ENCODE measurements at regions not wholly inside any gene's neighbourhood (a gene's known extent, or its start where the extent isn't known, plus 50 kb on each side); places are given as distances from the start of the nearest gene placed in this dataset.

DNA sequence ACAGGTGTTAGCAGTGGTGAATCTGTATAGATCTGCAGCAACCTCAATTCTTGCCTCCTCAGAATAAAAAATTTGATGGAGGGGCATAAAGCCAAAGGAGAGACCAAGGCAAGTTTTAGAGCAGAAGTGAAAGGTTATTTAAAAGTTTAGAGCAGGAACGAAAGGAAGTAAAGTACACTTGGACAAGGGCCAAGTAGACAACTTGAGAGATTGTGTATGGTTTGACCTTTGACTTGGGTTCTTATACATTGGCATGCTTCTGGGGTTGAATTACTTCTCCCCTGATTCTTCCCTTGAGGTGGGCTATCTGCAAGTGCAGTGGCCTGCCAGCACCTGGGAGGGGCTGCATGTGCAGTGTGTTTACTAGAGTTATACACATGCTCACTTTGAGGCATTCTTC lies 278.8 kb upstream of the NDST3 start:
- TF ChIP-seq, protein P1, sequence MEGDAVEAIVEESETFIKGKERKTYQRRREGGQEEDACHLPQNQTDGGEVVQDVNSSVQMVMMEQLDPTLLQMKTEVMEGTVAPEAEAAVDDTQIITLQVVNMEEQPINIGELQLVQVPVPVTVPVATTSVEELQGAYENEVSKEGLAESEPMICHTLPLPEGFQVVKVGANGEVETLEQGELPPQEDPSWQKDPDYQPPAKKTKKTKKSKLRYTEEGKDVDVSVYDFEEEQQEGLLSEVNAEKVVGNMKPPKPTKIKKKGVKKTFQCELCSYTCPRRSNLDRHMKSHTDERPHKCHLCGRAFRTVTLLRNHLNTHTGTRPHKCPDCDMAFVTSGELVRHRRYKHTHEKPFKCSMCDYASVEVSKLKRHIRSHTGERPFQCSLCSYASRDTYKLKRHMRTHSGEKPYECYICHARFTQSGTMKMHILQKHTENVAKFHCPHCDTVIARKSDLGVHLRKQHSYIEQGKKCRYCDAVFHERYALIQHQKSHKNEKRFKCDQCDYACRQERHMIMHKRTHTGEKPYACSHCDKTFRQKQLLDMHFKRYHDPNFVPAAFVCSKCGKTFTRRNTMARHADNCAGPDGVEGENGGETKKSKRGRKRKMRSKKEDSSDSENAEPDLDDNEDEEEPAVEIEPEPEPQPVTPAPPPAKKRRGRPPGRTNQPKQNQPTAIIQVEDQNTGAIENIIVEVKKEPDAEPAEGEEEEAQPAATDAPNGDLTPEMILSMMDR (IDR thresholded peaks at IDR 0.05; ENCODE audit: control extremely low read depth, extremely low read depth, low read depth, missing control alignments) = no peak
- DNase-seq (ENCODE audit: extremely low spot score) = no peak
- ChIA-PET CTCF (interaction anchor here (0.8 to 1.0 kb wide), 2 partner anchors 11 to 271 kb away, joined by 3 to 4 read pairs; no protein-coding TSS in a partner anchor), POLR2A (no interaction called here)

DNA sequence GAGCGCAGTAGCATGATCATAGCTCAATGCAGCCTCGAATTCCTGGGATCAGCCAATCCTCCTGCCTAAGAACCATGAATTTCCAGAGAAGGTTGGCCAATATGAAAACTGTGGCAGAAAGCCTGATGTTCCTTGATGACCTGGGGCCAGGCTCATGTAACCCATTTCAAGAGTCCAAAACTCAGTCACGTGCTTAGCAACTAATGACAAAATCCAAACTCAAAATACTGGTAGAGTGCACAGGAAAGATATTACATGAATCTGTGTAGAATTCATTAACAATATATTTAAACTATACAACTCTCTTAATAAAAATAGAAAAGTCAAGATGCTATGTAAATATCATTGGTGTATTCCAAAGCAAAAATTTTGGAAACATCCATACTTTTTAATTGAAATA lies 265.7 kb upstream of the NDST3 start:
- POLR2A ChIA-PET = no interaction called here
- CTCF ChIA-PET = interaction anchor here (1.0 kb wide), 2 partner anchors 10 to 13 kb away, joined by 3 read pairs; no protein-coding TSS in a partner anchor
- no peak for DNase-seq (ENCODE audit: extremely low spot score)
- TF ChIP-seq, protein P1 (IDR thresholded peaks at IDR 0.05; ENCODE audit: control extremely low read depth, extremely low read depth, low read depth, missing control alignments) = no peak

DNA sequence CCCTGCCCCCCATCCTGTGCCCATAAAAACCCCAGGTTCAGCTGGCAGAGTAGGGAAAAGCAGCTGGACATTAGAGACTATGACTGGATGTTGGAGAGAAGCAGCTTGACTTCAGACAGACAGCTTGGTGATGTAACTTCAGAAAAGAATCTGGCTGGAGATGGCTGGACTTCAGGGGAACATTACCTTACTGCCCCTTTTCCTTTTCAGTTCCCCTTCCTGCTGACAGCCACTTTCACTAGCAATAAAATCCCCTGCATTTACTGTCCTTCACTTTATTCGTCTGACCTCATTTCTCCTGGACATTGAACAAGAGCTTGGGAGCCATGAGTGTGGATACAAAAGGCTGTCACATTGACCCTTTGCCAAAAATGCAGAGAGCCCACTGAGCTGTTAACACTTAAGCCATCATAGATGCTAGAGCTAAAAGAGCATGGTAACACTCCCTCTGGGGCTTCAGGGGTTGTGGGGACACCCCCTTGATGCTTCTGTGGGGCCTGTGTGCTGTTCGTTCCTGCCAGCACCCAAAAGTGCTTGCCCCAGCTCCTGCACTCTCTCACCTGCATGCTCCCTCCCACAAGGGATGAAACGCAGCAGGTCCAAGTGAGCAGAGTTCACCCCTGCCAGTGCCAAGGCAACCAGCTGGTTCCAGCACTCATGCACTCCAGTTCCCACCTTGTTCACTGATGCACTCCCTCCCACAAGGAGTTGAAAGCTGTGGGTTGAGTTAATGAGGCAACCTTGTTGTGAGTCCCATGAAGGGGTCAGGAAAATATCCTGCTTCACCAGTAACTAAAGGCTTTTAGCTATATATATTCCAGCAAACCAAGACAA lies 263.8 kb upstream of the NDST3 start:
- ChIA-PET CTCF (interaction anchor here (1.2 kb wide), 1 partner anchor 11 kb away, joined by 4 read pairs; no protein-coding TSS in a partner anchor), POLR2A (no interaction called here)
- no peak for DNase-seq (ENCODE audit: extremely low spot score)
- TF ChIP-seq, protein P1 (IDR thresholded peaks at IDR 0.05; ENCODE audit: control extremely low read depth, extremely low read depth, low read depth, missing control alignments) = no peak

DNA sequence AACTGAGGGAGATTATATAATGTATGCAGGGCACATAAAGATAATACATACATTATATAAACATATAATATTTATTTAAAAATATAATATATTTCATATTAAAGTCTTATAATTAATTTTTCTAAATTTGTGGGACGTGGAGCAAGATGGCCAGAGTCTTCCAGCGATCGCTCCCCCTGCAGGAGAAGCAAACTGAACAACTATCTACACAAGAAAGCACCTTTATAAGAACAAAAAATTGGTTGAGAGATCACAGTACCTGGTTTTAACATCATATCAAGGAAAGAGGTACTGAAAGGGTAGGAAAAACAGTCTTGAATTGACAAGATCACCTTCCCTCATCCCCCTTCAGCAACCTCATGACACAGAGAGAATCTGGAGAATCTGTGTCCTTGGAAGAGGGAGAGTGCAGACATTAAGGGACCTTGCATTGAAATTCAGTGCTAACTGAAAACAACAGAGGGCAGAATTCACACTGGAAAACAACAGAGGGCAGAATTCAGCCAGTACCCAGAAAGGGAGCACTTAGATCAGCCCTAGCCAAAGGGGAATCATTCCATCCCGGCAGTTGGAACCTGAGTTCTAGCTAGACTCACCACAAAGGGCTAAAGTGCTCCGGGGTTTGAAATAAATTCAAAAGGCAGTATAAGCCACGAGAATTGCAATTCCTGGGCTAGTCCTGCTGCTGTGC lies 262.5 kb upstream of the NDST3 start:
- CTCF ChIA-PET = interaction anchor here (0.6 kb wide), 1 partner anchor 8 kb away, joined by 3 read pairs; no protein-coding TSS in a partner anchor
- TF ChIP-seq, protein P1 (IDR thresholded peaks at IDR 0.05; ENCODE audit: control extremely low read depth, extremely low read depth, low read depth, missing control alignments) = no peak
- DNase-seq (ENCODE audit: extremely low spot score) = no peak
- POLR2A ChIA-PET = no interaction called here

DNA sequence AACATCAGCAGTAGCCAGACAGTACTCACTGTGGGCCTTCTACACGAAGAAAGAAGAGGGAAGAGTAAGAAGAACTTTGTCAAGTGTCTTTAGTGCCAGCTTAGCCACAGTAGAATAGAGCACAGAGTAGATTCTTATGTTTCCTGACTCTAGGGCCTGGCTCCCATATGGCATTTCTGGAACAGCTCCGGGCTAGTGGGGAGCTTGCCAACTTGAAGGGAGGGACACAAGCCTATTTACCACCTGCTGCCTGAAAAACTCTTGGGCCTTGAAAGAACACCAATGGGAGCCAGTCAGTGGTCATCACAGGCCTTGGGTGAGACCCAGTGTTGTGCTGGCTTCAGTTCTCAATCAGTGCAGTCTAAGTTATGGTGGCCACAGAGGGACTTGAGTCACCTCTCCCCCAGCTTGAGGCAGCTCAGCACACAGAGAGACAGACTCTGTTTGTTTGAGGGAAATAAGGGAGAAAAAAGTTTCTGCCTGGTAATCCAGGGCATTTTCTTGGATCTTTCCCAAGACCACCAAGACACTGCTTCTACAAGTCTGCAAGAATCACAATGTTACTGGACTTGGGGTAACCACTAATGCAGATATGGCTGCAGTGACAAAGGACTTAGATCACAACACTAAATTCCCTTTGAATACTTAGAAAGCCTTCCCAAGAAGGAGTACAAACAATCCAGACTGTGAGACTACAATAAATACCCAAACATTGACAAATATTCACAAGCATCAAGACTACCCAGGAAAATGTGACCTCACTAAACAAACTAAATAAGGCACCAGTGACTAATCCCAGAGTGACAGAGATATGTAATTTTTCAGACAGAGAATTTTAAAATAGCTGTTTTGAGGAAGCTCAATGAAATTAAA lies 261.0 kb upstream of the NDST3 start:
- ChIA-PET CTCF (interaction anchor here (1.2 kb wide), 1 partner anchor 12 kb away, joined by 4 read pairs; no protein-coding TSS in a partner anchor), POLR2A (no interaction called here)
- no peak for DNase-seq (ENCODE audit: extremely low spot score)
- TF ChIP-seq, protein P1 (IDR thresholded peaks at IDR 0.05; ENCODE audit: control extremely low read depth, extremely low read depth, low read depth, missing control alignments) = no peak

DNA sequence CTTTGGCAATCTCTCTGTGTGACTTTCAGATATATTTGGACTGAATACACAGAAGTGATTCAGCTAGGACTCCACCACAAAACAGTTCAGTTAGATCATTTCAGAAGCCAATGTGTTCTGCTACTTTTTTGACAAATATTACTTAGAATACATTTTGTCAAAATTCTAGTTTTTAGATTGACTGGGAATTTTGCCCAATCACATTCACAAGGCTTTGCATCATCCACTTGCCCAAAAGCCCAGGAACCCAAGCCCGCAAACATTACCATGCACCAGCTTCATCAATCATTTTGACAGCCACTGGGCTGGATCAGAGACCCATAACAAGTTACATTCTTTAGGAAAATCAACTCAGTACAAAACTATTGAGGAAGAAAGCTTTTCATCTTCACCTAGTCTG lies 256.6 kb upstream of the NDST3 start:
- TF ChIP-seq, protein P1 (IDR thresholded peaks at IDR 0.05; ENCODE audit: control extremely low read depth, extremely low read depth, low read depth, missing control alignments) = no peak
- CTCF ChIA-PET = interaction anchor here (1.3 to 1.7 kb wide), 3 partner anchors 9 to 18 kb away, joined by 3 to 4 read pairs (median 4); no protein-coding TSS in a partner anchor
- DNase-seq (ENCODE audit: extremely low spot score) = no peak
- POLR2A ChIA-PET = no interaction called here

All from GM10248 (cell line).